ENCODE measurements at regions not wholly inside any gene's neighbourhood (a gene's known extent, or its start where the extent isn't known, plus 50 kb on each side); places are given as distances from the start of the nearest gene placed in this dataset.

- Histone ChIP-seq H3K79me2 (ENCODE audit: insufficient read depth, low read length) (no peaks in the 10 kb centered on the region), H3K4me1 (ENCODE audit: insufficient read depth, low read length) (peaks cover 26% of the 10 kb centered on the region), H3K36me3 (replicated peaks in 1 of 2; ENCODE audit: control insufficient read depth in 1 of 2, insufficient read depth in 2 of 2, low read length in 2 of 2) (no peaks in the 10 kb centered on the region), H4K20me1 (ENCODE audit: insufficient read depth, low read length) (no peaks in the 10 kb centered on the region), H3K9ac (ENCODE audit: insufficient read depth, low read depth, low read length) (no peak overlapping the region), H3K9me3 (ENCODE audit: low read length) (no peaks in the 10 kb centered on the region), H3K4me2 (ENCODE audit: low read depth, low read length) (no peak overlapping the region), H2AFZ (ENCODE audit: low read length) (no peak overlapping the region), H3K27ac (ENCODE audit: extremely low read length, insufficient read depth, low read length) (no peak overlapping the region), H3K27me3 (ENCODE audit: control insufficient read depth in 1 of 2, insufficient read depth in 2 of 2, low read length in 2 of 2) (no peaks in the 10 kb centered on the region), H3K4me3 (replicated peaks in 1 of 3; ENCODE audit: insufficient read depth in 1 of 3, low read depth in 2 of 3, low read length in 3 of 3) (no peak overlapping the region)
- ChIA-PET POLR2A (no interaction called here), CTCF (ENCODE audit: low intra/inter-chr PET ratio, low total read pairs) (no interaction called here)
- 97% methylated on average over 1 of the region's 1 CpG for WGBS (ENCODE audit: low lambda C conversion rate)
- FAIRE-seq = no peak
- in situ Hi-C loops (cut with HindIII; ENCODE audit: extremely low pct_ligation_motif_present, low pct_unique_long_range_greater_than_20kb) = no loop called here
- intact Hi-C loops (cut with micrococcal nuclease; ENCODE audit: unreplicated experiment) = no loop called here
- DNase-seq (ENCODE audit: low spot score) = no peak
- ATAC-seq = no peak
- no peak for TF ChIP-seq NFIB (CRISPR knock-in tag; IDR thresholded peaks at IDR 0.05; ENCODE audit: borderline replicate concordance)
- no TSS peak for BruUV-seq (replicated peaks)
Observed at GRCh38 chr3:140829796-140830195, 111.8 kb upstream of the SLC25A36 start.

GRCh38 chr3:140830391-140830790, 111.2 kb upstream of the SLC25A36 start:
- POLR2A ChIA-PET = no interaction called here
- intact Hi-C loops (cut with micrococcal nuclease; ENCODE audit: unreplicated experiment) = no loop called here
- Histone ChIP-seq H2AFZ (ENCODE audit: low read length) (no peak overlapping the region), H3K4me3 (replicated peaks in 1 of 3; ENCODE audit: insufficient read depth in 1 of 3, low read depth in 2 of 3, low read length in 3 of 3) (no peak overlapping the region), H3K4me2 (ENCODE audit: low read depth, low read length) (no peak overlapping the region), H3K27me3 (ENCODE audit: control insufficient read depth in 1 of 2, insufficient read depth in 2 of 2, low read length in 2 of 2) (no peaks in the 10 kb centered on the region), H3K27ac (ENCODE audit: extremely low read length, insufficient read depth, low read length) (no peak overlapping the region), H3K9me3 (ENCODE audit: low read length) (no peaks in the 10 kb centered on the region), H4K20me1 (ENCODE audit: insufficient read depth, low read length) (no peaks in the 10 kb centered on the region), H3K4me1 (ENCODE audit: insufficient read depth, low read length) (peaks cover 21% of the 10 kb centered on the region), H3K9ac (ENCODE audit: insufficient read depth, low read depth, low read length) (no peak overlapping the region), H3K36me3 (replicated peaks in 1 of 2; ENCODE audit: control insufficient read depth in 1 of 2, insufficient read depth in 2 of 2, low read length in 2 of 2) (no peaks in the 10 kb centered on the region), H3K79me2 (ENCODE audit: insufficient read depth, low read length) (no peaks in the 10 kb centered on the region)
- ATAC-seq = no peak
- no peak for FAIRE-seq
- BruUV-seq (replicated peaks) = no TSS peak
- TF ChIP-seq ATRX (CRISPR knock-in tag; IDR thresholded peaks at IDR 0.05; ENCODE audit: borderline replicate concordance) (no peak), CHCHD3 (CRISPR knock-in tag; IDR thresholded peaks at IDR 0.05) (no peak), ZNF567 (CRISPR knock-in tag; IDR thresholded peaks at IDR 0.05; ENCODE audit: borderline replicate concordance) (no peak), ZNF382 (CRISPR knock-in tag; IDR thresholded peaks at IDR 0.05; ENCODE audit: borderline replicate concordance) (no peak), SETDB1 (CRISPR knock-in tag; IDR thresholded peaks at IDR 0.05; ENCODE audit: borderline replicate concordance) (no peak), ATF7-NPFF (CRISPR knock-in tag; IDR thresholded peaks at IDR 0.05; ENCODE audit: low read depth) (no peak), MEF2D (CRISPR knock-in tag; IDR thresholded peaks at IDR 0.05) (no peak), ZFY (CRISPR knock-in tag; IDR thresholded peaks at IDR 0.05) (no peak), ZFAT (CRISPR knock-in tag; conservative IDR thresholded peaks at IDR 0.05) (no peak)
- WGBS (ENCODE audit: low lambda C conversion rate) = 26% methylated on average over 1 of the region's 1 CpG
- DNase-seq (ENCODE audit: low spot score) = no peak
- CTCF ChIA-PET (ENCODE audit: low intra/inter-chr PET ratio, low total read pairs) = no interaction called here
- in situ Hi-C loops (cut with HindIII; ENCODE audit: extremely low pct_ligation_motif_present, low pct_unique_long_range_greater_than_20kb) = no loop called here
